ELR (cell line): ENCODE measurements at regions not wholly inside any gene's neighbourhood (a gene's known extent, or its start where the extent isn't known, plus 50 kb on each side); places are given as distances from the start of the nearest gene placed in this dataset.
"Not testable (repeated sequence)": the region's sequence is repeated elsewhere in the genome, so short reads cannot be mapped to it uniquely, and the experiment has no call there.

Experiments used
- DNase-seq: peaks from one replicate; pipeline ENCODE4 v3.0.0-alpha.2; 2015; ENCODE audit warnings: low read depth

DNA sequence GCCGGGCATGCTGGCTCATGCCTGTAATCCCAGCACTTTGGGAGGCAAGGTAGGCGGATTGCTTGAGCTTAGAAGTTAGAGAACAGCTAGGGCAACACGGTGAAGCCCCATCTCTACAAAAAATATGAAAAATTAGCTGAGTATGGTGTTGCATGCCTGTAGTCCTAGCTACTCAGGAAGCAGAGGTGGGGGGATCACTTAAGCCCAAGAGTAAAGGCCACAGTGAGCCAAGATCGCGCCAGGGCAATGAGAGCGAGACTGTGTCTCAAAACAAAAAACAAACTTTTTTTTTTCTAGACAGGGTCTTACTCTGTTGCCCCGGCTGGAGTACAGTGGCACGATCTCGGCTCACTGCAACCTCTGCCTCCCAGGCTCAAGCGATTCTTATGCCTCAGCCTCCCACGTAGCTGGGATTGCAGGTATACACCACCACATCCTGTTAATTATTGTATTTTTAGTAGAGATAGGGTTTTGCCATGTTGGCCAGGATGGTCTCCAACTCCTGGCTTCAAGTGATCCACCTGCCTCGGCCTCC is 307.5 kb downstream of the GOLGA6L6 start:
- not testable (repeated sequence) for DNase-seq

DNA sequence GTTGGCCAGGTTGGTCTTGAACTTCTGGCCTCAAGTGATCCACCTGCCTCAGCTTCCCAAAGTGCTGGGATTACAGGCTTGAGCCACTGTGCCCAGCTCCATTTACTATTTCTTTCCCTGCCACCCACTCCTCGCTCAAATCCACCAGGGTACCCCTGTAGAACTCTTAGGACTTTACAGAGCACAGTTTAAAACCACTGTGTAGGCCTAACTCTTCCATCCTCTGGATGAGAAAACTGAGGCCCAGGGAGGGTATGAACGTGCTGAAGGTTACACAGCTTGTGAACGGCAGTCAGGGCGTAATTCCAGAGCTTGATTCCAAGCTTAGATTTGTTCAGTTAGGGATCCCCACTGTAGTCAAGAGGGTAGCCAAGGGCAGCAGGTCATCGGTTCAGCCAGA is 309.1 kb downstream of the GOLGA6L6 start:
- DNase-seq = not testable (repeated sequence)

DNA sequence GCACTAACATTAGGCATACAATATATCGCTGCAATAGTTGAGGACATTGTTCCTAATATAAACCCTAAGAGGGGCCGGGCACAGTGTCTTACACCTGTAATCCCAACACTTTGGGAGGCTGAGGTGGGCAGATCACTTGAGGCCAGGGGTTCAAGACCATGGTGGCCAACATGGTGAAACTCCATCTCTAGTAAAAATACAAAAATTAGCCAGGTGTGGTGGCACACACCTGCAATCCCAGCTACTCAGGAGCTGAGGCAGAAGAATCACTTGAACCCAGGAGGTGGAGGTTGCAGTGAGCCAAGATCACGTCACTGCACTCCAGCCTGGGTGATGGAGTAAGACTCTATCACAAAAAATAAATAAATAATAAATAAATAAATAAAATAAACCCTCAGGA is 310.9 kb downstream of the GOLGA6L6 start:
- DNase-seq = not testable (repeated sequence)

DNA sequence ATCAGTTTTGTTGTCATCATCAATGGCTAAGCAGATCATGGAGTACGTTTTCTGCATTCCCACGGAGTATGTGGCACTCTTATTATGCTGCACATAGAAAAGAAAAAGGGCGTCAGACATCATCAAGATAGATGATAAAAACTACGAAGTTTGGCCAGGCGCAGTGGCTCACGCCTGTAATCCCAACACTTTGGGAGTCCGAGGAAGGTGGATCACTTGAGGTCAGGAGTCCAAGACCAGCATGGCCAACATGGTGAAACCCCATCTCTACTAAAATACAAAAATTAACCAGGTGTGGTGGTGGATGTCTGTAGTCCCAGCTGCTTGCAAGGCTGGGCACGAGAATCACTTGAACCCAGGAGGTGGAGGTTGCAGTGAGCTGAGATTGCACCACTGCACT is 312.8 kb downstream of the GOLGA6L6 start:
- not testable (repeated sequence) for DNase-seq

DNA sequence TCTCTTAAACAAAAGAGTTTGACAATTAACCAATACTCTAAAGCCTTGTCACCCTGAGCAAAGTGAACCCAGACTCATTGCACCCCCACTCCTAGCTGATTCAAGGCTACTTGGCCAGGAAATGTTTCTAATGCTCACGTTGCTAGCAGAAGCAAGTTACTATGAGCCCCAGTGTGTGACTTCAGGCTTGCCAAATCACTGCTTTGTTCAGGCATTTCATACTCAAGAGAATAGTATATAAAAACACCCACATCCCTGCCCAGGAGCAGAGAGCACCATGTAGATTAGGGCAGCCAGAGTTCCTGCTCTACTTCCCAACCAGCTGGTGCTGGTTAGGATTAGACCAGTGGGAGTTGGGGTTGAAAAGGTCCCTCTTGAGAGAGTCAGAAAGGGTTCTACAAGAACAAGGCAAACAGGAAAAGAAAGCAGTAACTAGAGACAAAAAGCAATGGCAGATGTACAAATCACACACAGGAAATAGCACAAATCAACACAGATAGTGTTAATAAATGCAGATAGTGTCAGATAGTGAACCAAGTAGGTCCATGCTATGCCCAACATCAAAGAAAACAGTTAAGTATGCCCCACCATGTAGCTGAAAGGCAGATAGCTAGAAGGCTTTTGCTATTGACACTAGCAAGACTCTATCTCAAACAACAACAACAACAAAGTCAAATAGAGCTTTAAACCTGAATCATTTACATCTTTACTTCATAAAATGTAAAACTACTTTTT is 314.3 kb downstream of the GOLGA6L6 start:
- not testable (repeated sequence) for DNase-seq

DNA sequence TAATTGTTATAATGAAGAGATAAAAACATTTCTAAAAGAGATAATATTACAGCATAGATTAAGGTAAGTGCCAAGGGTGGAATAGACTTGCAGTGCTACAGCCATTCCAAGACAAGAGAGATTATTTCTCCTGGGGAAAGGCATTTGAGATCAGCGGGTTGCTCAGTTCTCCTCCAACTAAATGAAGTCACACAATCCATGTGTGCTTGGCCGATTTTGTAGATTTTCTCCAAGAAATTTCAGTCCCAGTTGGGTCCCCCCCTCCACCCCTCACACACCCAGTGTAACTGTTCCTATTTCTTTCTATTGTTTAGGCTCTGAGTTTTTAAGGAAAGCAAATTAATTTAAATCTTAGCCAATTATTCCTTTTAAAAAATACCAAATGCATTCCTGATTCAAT is 315.1 kb downstream of the GOLGA6L6 start:
- not testable (repeated sequence) for DNase-seq

DNA sequence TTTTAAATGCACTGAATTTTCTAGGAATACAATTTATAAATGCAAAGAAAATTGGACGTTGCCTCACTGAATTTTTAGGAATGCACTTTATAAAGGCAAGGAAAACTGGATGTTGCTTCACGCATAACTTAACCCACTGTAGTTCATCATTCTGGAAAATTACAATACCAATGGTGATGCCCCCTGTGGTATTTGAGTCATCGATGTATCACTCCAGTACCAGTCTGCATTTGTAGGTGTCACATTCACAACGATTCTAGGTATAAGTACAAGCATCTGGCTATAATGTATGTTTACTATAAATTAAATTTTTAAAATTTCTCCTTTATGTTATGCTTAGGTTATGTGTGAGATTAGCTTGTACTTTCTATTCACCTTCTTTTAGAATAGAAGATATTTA is 320.5 kb downstream of the GOLGA6L6 start:
- DNase-seq = not testable (repeated sequence)

DNA sequence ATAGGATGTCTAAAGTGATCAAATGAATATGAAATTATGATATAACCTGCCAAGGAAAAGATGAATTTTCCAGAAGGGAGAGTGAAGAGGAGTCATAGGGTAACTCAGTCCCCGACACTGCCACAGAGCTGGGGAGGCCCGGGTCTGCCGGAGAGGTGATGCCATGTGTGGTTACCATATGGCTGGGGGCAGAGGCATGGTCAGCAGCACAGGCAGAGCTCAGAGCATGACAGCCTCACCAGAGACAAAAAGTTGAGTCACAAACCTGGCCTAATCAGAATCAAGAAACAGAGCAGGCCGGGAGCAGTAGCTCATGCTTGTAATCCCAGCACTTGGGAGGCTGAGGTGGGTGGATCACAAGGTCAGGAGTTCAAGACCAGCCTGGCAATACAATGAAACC is 322.4 kb downstream of the GOLGA6L6 start:
- DNase-seq = not testable (repeated sequence)

DNA sequence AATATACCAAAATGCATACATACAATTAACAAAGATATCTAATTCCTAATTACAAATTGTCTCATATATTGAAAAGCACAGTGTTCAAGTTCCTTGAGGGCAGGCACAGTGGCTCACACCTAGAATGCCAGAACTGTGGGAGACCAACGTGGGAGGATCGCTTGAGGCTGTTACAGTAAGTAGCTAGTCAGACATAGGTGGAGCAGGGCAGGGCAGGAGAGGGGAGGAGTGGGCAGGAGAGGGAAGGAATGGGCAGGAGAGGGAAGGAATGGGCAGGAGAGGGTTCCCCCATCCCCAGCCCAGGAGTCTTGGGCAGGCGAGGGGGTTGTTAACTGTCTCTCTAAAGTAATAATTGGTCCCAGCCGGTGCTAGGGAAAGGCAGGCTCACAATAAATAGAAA is 325.9 kb downstream of the GOLGA6L6 start:
- not testable (repeated sequence) for DNase-seq

DNA sequence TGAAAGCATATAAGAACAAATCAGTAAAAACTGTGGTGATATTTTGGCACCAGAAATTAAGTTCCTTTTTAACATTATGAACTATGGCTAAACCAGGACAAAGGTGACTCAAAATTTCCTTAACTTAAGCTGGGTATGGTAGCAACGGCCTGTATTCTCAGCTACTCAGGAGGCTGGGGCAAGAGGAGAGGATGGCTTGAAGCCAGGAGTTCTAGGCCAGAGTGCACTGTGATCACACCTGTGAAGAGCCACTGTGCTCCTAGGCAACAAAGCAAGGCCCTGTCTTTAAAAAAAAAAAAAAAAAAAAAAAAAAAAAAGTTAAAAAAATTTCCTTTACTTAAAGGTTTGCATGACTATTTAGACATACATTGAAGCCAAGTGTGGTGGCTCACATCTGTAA is 327.5 kb downstream of the GOLGA6L6 start:
- not testable (repeated sequence) for DNase-seq

DNA sequence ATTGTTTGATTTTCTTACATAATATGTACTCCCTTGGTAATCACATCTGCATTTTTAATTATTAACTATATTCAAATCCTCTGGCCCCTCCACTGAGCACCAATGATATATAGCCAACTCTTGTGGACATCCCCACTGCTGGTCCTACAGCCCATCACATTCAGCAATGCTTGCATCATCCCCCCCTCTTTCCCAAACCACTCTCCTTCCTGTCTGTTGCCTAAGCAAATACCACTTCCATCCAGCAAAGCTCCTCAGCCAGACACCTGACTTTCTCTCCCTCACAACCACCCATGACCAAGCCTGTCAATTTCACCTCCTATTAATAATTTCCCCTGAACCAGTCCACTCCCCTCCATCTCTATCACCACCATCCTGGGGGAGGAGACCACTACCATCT is 330.1 kb downstream of the GOLGA6L6 start:
- not testable (repeated sequence) for DNase-seq

DNA sequence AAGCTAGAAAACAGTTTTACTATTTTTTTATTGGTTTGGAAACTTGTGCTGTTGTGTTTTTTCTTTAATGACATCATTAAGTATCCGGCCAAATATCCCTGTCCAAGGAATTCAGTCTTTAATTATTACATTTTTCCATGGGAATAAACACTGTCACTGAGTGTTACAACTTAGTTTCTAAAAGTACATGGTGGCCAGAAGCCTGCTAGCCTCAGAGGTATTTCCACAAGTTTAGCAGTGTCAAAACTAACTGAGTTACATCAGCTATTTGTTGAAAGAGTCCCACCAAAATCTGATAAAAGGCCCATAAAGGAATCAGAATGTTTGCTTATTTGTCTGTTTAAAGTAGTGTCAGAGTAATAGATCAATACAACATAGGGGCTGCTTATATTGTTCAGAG is 331.6 kb downstream of the GOLGA6L6 start:
- not testable (repeated sequence) for DNase-seq

DNA sequence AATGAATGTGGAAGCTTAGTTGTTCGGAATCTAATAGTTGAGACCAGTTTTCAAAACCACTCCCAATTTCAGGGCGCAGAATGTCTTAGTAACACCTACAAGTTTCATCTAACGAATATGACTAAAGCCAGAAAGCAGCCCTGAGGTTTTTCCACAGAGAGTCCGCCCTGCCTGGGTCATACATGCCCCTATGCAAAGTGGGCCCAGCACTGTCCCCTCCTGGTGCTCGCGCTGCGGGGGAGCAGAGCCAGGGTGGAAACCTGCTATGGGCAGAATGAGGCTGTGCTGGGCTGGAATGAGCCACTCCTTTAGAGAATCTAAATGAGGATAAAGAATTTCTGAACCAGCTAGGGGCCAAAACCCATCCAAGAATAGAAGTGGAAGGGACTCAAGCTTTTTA is 334.0 kb downstream of the GOLGA6L6 start:
- DNase-seq = not testable (repeated sequence)

DNA sequence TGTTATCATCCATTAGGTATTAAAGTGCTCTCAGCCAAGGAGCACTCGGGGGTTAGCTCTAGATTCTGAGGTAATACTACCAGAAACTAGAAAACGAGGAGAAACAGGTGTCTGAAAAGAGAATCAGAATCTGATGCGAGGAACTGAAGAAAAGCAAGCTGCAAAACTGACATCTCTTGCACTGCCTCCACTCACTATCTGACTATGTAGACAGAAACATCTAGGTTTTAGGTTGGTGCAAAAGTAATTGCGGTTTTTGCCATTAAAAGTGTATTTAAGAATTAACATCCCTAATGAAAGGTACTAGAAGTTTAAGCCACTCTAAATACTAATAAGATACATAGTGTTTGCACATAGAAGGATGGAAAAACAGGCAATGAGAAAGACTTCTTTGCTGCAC is 334.4 kb downstream of the GOLGA6L6 start:
- not testable (repeated sequence) for DNase-seq

DNA sequence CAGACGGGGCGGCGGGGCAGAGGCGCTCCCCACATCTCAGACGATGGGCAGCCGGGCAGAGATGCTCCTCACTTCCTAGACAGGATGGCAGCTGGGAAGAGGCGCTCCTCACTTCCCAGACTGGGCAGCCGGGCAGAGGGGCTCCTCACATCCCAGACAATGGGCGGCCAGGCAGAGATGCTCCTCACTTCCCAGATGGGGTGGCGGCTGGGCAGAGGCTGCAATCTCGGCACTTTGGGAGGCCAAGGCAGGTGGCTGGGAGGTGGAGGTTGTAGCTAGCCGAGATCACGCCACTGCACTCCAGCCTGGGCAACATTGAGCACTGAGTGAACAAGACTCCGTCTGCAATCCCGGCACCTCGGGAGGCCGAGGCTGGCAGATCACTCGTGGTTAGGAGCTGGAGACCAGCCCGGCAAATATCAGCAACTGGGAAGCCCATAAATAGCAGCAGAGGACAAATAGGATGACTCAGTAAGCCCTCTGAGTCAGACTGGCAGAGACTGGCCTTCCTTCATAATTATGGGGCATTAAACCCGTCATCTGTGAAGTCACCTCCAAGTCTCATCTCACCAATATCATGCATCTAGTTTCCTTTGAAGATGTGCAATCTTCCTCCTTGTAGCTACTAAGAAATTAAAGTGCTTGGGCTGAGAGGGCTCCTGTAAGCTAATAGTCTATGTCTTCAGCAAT is 337.3 kb downstream of the GOLGA6L6 start:
- not testable (repeated sequence) for DNase-seq

DNA sequence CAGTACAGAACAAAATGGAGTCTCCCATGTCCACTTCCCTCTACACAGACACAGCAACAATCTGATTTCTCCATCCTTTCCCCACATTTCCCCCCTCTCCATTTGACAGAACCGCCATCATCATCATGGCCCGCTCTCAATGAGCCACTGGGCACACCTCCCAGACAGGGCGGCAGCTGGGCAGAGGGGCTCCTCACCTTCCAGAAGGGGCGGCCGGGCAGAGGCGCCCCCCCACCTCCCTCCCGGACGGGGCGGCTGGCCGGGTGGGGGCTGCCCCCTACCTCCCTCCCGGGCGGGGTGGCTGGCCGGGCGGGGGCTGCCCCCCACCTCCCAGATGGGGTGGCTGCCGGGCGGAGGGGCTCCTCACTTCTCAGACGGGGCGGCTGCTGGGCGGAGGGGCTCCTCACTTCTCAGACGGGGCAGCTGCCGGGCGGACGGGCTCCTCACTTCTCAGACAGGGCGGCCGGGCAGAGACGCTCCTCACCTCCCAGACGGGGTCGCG is 337.9 kb downstream of the GOLGA6L6 start:
- DNase-seq = not testable (repeated sequence)

DNA sequence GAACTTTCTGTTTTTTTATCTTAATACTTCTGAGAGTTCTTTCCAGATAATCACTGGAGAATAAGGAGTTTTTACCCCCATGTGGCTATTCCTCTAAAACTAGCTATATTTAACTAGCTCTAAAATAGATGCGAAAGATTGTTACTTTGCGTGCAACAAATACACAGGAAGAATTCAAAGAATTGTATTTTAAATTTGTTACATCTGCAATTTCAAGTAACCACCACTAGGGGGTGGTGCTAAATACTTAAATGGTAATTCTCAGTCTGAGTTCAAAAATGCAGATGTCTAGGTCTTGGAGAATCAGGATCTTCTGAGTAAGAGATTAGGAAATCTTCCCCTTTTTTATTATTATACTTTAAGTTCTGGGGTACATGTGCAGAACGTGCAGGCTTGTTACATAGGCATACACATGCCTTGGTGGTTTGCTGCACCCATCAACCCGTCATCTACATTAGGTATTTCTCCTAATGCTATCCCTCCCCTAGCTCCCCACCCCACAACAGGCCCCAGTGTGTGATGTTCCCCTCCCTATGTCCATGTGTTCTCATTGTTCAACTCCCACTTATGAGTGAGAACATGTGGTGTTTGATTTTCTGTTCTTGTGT is 346.9 kb downstream of the GOLGA6L6 start:
- not testable (repeated sequence) for DNase-seq

DNA sequence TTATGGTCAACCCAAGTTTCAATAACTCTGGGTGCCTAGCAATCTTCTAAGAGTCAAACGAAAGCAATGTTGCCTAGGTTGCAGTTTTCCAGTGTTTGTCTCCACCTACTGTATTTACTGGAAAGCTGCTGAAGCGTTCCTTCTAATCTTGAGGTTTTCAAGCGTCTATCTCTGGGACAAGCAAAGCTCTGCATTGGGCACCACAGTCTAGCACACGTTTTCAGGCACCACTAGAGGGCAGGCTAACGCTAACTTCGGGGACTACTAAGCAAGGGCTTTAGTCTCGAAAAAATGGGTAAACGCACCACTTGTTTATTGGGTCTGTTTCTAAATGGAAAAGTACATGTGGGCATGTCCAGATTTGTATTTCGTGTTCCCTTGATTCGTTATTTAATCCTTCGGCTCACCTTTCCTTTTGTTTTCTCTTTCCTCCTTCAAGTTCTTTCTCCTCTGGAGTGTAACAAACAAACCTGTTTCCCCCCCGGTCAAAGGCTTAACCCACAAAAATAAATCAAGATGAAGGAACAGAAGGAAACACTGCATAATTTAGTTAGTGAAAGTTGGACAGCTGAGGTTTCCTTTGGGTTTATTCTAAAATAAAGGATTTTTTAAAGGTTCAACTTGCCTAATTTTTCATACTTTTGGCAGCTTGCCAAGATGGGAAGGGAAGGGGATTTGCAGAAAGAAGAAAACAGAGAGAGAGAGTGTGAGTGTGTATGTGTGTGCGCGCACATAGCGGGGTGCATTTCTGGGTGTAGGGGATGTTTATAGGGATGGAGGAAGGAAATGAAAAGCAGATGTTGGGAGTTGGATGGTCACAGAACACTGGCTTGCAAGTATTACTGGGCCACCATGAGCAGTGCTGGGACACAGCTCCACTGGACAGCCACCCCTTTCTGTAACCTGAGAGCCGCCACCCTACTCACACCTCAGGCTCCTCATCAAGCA is 348.3 kb downstream of the GOLGA6L6 start:
- DNase-seq = not testable (repeated sequence)

DNA sequence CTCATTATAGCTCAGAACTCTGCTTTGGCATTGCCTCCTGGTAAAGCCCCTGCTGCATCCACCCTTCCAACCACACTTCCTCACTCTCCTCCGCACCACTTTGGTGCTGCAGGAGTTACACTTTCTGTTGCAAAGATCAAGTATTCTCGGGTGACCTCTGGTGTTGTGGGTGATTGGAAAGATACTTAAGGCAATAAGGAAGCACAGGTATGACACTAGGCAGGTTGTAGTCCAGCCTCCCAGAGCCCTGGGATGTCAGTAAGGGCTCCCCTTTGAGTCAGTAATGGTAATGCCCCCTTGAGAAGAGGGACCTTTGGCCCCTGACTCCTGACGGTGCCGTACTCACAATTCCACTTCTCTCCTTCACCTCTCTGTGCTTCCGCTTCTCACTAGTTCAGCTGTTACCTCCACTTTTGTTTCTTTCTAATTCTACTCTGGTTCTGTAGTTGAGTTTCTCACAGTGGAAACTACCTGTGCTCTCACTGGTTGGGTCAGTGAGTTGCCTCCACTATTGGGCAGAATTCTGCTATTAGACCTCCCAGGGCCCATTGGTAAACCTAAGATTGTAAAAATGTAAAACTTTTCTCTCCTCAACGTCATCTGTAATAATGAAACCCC is 350.0 kb downstream of the GOLGA6L6 start:
- not testable (repeated sequence) for DNase-seq

DNA sequence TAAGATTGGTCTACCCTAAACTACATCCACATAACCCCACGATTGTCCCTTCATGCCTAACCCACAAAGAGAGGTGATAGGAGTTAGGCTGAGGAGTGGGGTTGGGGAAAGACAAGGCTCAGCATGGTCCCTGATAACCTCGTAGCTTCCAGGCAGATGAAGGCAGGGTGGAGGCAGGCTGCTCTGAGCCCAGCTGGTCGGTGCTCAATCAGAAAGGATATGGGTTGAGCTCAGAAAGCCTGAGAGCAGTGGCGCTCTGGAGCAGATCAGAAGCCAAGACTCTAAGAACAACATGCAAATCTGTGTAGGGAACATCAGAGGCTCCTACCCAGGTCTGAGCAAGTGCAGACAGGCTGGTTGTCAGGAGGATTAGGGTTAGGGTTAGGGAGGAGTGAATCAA is 353.0 kb downstream of the GOLGA6L6 start:
- DNase-seq = not testable (repeated sequence)
